ENCODE measurements at regions not wholly inside any gene's neighbourhood (a gene's known extent, or its start where the extent isn't known, plus 50 kb on each side); places are given as distances from the start of the nearest gene placed in this dataset.

DNA sequence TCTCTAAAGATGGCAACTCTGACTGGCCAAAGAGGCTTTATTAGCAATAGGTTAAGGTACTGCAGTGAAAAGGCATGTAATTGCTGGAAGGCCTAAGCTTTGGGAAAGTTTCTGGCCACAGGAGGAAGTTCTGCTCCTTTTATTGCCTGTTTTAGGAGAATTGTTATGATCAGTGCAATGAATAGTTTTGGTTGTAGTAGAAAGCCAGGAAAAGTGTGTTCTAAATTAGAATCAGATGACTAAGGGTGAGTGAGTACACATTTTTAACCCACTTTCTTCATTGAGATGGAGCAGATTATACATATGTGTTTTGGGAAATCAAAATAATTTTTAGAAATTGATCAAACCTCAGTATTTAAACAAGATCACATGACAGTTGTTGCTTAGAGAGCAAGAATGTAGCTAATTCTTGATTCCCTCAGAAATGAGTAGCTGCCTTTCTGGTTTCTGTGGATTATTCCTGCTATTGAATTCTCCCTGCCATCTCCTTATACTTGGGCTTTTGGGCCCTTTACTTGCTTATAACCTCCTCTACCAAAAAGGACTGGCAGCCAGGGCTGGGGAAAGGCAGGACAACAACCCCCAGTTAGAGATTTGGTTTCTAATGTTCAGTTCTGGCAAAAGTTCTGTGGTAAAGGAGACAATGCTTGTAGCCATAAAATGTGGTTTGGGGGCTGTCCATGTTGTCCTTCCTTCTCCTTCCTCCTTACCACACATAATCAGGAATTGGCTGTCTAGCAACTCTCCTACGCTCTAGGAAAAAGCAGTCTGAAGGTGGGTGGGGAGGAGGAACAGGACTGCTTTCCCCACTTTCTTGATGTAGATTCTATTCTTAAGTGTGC, 217.1 kb downstream of the SLC38A4 start (continued):
- TF ChIP-seq ASH2L (IDR thresholded peaks at IDR 0.05; ENCODE audit: low read length) (no peak), GTF2F1 (IDR thresholded peaks at IDR 0.05; ENCODE audit: borderline replicate concordance, low read depth, low read length) (no peak), EZH2 (IDR thresholded peaks at IDR 0.05; ENCODE audit: low read depth, low read length, severe bottlenecking) (no peak), BRCA1 (IDR thresholded peaks at IDR 0.05; ENCODE audit: low read depth, low read length) (no peak), POU5F1 (IDR thresholded peaks at IDR 0.05; ENCODE audit: low read depth, low read length) (no peak)
- TF ChIP-seq, protein P1, sequence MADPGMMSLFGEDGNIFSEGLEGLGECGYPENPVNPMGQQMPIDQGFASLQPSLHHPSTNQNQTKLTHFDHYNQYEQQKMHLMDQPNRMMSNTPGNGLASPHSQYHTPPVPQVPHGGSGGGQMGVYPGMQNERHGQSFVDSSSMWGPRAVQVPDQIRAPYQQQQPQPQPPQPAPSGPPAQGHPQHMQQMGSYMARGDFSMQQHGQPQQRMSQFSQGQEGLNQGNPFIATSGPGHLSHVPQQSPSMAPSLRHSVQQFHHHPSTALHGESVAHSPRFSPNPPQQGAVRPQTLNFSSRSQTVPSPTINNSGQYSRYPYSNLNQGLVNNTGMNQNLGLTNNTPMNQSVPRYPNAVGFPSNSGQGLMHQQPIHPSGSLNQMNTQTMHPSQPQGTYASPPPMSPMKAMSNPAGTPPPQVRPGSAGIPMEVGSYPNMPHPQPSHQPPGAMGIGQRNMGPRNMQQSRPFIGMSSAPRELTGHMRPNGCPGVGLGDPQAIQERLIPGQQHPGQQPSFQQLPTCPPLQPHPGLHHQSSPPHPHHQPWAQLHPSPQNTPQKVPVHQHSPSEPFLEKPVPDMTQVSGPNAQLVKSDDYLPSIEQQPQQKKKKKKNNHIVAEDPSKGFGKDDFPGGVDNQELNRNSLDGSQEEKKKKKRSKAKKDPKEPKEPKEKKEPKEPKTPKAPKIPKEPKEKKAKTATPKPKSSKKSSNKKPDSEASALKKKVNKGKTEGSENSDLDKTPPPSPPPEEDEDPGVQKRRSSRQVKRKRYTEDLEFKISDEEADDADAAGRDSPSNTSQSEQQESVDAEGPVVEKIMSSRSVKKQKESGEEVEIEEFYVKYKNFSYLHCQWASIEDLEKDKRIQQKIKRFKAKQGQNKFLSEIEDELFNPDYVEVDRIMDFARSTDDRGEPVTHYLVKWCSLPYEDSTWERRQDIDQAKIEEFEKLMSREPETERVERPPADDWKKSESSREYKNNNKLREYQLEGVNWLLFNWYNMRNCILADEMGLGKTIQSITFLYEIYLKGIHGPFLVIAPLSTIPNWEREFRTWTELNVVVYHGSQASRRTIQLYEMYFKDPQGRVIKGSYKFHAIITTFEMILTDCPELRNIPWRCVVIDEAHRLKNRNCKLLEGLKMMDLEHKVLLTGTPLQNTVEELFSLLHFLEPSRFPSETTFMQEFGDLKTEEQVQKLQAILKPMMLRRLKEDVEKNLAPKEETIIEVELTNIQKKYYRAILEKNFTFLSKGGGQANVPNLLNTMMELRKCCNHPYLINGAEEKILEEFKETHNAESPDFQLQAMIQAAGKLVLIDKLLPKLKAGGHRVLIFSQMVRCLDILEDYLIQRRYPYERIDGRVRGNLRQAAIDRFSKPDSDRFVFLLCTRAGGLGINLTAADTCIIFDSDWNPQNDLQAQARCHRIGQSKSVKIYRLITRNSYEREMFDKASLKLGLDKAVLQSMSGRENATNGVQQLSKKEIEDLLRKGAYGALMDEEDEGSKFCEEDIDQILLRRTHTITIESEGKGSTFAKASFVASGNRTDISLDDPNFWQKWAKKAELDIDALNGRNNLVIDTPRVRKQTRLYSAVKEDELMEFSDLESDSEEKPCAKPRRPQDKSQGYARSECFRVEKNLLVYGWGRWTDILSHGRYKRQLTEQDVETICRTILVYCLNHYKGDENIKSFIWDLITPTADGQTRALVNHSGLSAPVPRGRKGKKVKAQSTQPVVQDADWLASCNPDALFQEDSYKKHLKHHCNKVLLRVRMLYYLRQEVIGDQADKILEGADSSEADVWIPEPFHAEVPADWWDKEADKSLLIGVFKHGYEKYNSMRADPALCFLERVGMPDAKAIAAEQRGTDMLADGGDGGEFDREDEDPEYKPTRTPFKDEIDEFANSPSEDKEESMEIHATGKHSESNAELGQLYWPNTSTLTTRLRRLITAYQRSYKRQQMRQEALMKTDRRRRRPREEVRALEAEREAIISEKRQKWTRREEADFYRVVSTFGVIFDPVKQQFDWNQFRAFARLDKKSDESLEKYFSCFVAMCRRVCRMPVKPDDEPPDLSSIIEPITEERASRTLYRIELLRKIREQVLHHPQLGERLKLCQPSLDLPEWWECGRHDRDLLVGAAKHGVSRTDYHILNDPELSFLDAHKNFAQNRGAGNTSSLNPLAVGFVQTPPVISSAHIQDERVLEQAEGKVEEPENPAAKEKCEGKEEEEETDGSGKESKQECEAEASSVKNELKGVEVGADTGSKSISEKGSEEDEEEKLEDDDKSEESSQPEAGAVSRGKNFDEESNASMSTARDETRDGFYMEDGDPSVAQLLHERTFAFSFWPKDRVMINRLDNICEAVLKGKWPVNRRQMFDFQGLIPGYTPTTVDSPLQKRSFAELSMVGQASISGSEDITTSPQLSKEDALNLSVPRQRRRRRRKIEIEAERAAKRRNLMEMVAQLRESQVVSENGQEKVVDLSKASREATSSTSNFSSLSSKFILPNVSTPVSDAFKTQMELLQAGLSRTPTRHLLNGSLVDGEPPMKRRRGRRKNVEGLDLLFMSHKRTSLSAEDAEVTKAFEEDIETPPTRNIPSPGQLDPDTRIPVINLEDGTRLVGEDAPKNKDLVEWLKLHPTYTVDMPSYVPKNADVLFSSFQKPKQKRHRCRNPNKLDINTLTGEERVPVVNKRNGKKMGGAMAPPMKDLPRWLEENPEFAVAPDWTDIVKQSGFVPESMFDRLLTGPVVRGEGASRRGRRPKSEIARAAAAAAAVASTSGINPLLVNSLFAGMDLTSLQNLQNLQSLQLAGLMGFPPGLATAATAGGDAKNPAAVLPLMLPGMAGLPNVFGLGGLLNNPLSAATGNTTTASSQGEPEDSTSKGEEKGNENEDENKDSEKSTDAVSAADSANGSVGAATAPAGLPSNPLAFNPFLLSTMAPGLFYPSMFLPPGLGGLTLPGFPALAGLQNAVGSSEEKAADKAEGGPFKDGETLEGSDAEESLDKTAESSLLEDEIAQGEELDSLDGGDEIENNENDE (IDR thresholded peaks at IDR 0.05; ENCODE audit: insufficient replicate concordance, low read length): no peak
